KG1 (cell line): ENCODE measurements at regions not wholly inside any gene's neighbourhood (a gene's known extent, or its start where the extent isn't known, plus 50 kb on each side); places are given as distances from the start of the nearest gene placed in this dataset.
"Not testable (repeated sequence)": the region's sequence is repeated elsewhere in the genome, so short reads cannot be mapped to it uniquely, and the experiment has no call there.

ENCODE experiments used
- DNase-seq: peaks from one replicate; lab custom pipeline; 2025; lab: John Stamatoyannopoulos, UW

DNA sequence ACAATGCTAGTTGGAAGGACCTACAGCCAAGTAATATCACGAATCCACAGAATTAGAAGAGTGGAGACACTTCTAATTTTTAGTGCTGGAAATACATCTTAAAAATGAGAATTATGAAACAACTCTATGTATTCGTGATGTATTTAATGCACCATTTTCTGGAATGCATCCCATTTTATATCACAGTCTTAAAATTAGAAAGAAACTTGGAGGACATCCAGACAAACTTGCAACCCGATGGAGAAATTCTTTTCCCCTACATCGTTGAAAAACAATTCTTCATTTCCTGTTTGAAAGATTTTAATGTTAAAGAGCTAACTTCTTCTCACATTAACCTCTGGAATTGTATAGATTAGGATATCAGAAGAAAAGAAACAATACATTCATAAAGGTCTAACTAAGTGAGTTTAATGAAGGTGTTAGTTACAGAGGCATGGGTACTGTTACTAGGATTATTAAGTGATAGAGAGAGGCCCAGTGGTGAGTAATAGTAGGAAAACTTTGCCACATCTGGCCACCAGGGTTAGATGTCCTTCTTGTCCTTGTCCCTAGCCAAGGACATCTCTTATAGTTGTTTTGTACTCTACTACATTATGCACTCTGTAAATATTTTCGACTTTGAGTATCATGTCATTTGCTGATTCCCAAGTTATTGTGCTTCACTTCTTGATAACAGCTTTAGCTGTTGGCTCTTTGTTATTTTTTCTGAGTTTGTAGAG lies 502.4 kb upstream of the PTCHD4 start:
- DNase-seq = no peak

GRCh38 chr6:48611332-48611731 lies 500.3 kb upstream of the PTCHD4 start:
- DNase-seq = no peak

GRCh38 chr6:48610846-48611245 lies 499.8 kb upstream of the PTCHD4 start:
- DNase-seq = no peak

GRCh38 chr6:48606618-48607017 lies 495.6 kb upstream of the PTCHD4 start:
- no peak for DNase-seq

GRCh38 chr6:48597951-48598350 lies 487.0 kb upstream of the PTCHD4 start:
- DNase-seq = no peak

- DNase-seq = no peak
Measured at GRCh38 chr6:48596830-48597229, 485.8 kb upstream of the PTCHD4 start.

DNA sequence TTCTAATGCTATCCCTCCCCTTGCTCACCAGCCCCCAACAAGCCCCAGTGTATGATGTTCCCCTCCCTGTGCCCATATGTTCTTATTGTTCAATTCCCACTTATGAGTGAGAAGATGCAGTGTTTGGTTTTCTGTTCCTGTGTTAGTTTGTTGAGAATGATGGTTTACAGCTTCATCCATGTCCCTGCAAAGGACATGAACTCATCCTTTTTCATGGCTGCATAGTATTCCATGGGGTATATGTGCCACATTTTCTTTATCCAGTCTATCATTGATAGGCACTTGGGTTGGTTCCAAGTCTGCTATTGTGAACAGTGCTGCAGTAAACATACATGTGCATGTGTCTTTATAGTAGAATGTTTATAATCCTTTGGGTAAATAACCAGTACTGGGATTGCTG lies 480.2 kb upstream of the PTCHD4 start:
- not testable (repeated sequence) for DNase-seq

GRCh38 chr6:48584846-48585245 lies 473.8 kb upstream of the PTCHD4 start:
- no peak for DNase-seq

- DNase-seq = no peak
Measured at GRCh38 chr6:48570656-48571055, 459.7 kb upstream of the PTCHD4 start.

DNA sequence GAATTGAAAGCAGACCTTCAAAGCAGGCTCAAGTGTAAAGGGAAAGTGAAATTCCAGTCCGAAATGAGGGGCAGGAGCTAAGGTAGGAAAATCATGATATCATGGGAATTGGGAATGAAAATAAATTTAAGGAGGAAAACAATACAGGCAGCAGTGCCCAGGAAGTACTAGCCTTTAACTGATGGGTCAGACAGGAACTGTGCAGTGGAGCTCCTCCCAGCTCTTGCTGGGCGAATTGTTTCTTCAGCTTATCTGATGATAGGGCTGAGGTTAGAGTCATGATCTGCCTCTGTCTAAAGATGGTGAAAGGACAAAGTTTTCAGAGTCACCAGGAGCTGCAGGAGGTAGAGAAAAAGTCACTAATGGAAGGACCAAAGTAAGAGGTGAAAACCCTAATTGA lies 457.9 kb upstream of the PTCHD4 start:
- no peak for DNase-seq

DNA sequence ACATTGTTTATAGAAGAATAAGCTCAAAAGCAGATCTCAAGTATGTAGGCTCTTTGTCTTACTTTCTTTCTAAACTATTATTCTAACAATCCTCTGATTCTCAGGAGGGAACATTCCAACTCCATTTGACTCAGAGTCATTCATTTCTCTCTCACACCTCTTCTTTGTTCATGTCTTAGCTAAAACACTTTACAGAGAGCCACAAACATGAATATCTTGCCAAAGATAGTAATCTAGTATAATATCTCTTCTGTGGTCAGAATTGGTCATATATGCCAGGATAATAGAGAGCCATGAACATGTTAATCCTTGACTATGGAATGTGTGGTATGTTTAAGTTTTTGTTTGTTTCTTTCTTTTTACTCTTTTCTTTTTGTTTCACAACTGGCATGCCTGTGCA lies 456.0 kb upstream of the PTCHD4 start:
- DNase-seq = no peak

GRCh38 chr6:48564036-48564820 lies 453.2 kb upstream of the PTCHD4 start:
- DNase-seq = no peak

DNA sequence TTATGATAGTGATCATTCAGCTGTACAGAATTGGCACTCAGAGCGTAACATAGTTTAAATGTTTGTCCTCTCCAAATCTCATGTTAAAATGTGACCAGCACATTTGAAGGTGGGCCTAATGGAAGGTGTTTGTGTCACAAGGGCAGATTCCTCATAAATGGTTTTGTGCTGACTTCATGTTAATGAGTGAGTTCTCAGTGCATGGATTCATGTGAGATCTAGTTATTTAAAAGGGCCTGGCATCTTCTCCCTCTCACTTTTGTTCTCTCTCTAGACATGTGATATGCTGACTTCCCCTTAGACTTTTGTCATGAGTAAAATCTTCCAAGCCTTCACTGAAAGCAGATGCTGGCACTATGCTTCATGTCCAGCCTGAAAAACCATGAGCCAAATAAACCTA lies 452.4 kb upstream of the PTCHD4 start:
- DNase-seq = no peak

GRCh38 chr6:48560408-48560807 lies 449.4 kb upstream of the PTCHD4 start:
- no peak for DNase-seq

DNA sequence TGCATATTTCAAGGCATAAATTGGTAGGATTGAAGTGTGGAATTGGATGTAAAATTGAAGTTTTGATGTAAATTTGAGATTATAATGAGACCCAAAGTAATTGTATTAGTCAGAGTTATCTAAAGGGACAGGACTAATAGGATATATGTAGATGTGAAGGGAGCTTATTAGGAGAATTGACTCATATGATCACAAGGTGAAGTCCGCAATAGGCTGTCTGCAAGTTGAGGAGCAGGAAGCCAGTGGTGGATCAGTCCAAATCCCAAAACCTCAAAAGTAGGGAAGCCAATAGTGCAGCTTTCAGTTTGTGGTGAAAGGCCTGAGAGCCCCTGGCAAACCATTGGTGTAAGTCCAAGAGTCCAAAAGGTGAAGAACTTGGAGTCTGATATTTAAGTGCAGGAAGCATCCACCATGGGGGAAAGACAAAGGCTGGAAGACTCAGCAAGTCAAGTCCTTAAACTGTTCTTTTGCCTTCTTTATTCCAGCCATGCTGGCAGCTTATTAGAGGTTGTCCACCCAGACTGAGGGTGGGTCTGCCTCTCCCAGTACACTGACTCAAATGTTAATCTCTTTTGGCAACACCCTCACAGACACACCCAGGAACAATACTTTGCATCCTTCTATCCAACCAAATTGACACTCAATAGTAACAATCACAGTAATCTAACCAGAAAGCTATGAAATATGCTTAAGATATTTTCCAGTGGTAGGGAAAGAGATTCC lies 442.6 kb upstream of the PTCHD4 start:
- no peak for DNase-seq

DNA sequence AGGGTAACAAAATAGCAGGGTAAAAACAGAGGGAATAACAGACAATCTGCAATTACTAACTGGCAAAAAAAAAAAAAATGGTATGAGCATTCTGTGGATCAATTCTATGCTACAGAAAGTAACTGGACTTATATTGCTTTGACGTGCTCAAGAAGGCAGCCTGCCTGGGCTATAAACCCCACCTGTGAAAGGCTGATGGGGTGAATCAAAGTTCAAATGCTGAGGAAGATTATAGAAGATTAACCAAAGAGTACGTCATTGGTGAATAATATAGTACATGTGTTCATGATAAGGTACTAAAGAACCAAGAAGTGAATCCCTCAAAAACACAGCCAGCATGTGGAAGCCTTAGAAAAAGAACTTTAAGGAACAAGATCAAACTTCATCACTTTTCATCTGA lies 441.9 kb upstream of the PTCHD4 start:
- DNase-seq = no peak

DNA sequence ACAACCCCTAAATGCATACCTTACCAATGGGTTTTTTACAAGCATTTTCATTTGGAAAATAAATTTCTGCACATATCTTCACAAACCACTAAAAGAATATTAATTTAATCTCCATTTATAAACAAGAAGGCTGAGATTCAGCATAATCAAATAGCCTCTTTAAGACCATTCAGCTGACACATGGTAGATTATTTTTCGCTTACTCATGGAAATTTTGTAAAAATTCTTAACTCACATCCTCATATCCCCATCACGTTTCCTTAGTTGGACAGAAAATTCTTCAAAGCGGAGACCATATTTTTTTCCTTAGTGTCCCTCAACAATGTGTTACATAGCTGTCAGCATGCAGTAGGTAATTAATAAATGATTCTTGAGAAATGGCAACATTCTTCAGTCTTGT lies 439.6 kb upstream of the PTCHD4 start:
- no peak for DNase-seq

DNA sequence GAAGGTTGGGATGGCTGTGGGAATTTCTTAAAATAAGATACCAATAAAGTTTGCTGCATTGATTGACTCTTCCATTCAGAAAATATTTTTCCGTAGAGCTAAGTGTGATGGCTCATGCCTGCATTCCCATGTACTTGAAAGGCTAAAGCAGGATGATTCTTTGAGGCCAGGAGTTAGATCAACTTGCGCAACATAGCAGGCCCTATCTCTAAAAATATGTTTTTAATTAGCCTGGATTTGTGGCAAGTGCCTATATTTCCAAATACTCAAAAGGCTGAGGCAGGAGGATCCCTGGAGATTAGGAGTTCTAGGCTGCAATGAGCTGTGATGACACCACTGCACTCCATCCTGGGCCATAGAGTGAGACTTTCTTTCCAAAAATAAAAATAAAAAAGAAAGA lies 431.2 kb upstream of the PTCHD4 start:
- no peak for DNase-seq

DNA sequence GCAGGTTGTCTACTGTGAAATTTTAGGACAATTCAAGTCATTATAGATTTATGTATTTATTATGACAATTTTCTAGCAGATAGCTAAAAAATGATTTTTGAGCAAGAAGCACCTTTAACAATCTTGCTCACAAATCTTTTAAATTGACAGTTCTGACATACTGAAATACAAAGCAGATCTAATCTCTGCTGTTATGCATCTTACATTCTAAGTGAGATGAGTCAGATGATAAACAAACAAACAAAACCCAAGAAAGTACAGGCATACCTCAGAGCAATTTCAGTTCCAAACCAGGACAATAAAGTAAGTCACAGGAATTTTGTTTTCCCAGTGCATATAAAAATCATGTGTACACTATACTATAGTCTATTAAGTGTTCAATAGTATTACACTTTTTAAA lies 430.7 kb upstream of the PTCHD4 start:
- DNase-seq = no peak

GRCh38 chr6:48535582-48536009 lies 424.6 kb upstream of the PTCHD4 start:
- peak; percentile 59 for DNase-seq

GRCh38 chr6:48530978-48531377 lies 420.0 kb upstream of the PTCHD4 start:
- not testable (repeated sequence) for DNase-seq

DNA sequence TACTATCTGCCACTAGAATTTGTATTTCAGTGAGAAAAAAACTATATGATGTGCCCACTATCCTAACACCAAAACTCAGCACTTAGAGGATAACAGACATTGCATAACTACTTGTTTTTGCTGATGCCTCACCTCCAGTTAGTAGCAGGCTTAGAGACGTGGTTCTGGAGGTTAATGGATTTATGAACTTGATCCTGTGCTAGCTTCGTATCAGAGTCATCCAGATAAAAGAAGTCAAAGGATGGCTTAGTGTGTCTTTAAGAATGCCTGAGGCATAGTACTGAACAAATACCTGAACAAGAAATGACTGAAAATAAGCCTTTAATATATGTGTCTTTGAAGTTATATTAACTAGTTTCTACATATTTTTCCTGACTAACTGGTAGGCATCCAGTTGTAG lies 414.9 kb upstream of the PTCHD4 start:
- no peak for DNase-seq

- DNase-seq = no peak
Measured at GRCh38 chr6:48520951-48521350, 410.0 kb upstream of the PTCHD4 start.
